ENCODE measurements at regions not wholly inside any gene's neighbourhood (a gene's known extent, or its start where the extent isn't known, plus 50 kb on each side); places are given as distances from the start of the nearest gene placed in this dataset.

DNA sequence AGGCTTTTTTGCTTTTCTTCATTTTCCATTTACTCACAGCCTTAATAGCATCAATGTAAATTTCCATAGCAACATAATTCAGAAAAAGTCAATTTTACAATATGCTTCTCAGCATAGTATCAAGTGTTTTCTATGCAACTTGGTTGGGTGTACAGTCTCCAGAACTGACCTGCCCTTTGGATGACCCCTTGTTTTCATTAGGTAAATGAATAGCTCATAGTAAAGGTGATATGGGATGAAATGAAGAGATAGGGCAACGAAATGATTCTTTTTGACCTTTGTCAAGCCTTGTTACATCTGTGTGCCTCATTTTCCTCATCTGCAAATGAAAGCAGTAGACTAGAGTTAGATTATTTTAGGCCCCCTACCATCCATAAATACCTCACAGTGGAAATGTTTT, 1081.0 kb downstream of the TMTC2 start:
- H3K27me3 ChIP-seq (ENCODE audit: insufficient read depth, low read length, poor library complexity) = no peaks in the 10 kb centered on the region
- H3K4me3 ChIP-seq (ENCODE audit: low read depth in 1 of 2, low read length in 2 of 2) = no peak overlapping the region
- H3K9me3 ChIP-seq (ENCODE audit: insufficient read depth, low read length, severe bottlenecking) = no peaks in the 10 kb centered on the region
- no peaks in the 10 kb centered on the region for H4K20me1 ChIP-seq (ENCODE audit: insufficient read depth, low read length)
- no peaks in the 10 kb centered on the region for H3K36me3 ChIP-seq (ENCODE audit: insufficient read depth, low read length)
- no peak for TF ChIP-seq EZH2 (IDR thresholded peaks at IDR 0.05; ENCODE audit: borderline replicate concordance, low read depth, low read length, severe bottlenecking)
- TF ChIP-seq, protein P1, sequence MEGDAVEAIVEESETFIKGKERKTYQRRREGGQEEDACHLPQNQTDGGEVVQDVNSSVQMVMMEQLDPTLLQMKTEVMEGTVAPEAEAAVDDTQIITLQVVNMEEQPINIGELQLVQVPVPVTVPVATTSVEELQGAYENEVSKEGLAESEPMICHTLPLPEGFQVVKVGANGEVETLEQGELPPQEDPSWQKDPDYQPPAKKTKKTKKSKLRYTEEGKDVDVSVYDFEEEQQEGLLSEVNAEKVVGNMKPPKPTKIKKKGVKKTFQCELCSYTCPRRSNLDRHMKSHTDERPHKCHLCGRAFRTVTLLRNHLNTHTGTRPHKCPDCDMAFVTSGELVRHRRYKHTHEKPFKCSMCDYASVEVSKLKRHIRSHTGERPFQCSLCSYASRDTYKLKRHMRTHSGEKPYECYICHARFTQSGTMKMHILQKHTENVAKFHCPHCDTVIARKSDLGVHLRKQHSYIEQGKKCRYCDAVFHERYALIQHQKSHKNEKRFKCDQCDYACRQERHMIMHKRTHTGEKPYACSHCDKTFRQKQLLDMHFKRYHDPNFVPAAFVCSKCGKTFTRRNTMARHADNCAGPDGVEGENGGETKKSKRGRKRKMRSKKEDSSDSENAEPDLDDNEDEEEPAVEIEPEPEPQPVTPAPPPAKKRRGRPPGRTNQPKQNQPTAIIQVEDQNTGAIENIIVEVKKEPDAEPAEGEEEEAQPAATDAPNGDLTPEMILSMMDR (IDR thresholded peaks at IDR 0.05; ENCODE audit: borderline replicate concordance, extremely low read depth, low read length, poor library complexity, severe bottlenecking) = no peak
- H3K79me2 ChIP-seq (ENCODE audit: insufficient read depth, low read length) = no peaks in the 10 kb centered on the region
- no peak for ATAC-seq (ENCODE audit: insufficient read depth, low read depth)
- H3K4me1 ChIP-seq (ENCODE audit: insufficient read depth, low read length) = no peaks in the 10 kb centered on the region
- DNase-seq = no peak
- H3K4me2 ChIP-seq (ENCODE audit: insufficient read depth, low read length) = no peak overlapping the region
- no peak overlapping the region for H2AFZ ChIP-seq (ENCODE audit: low read depth, low read length)
- no peak overlapping the region for H3K9ac ChIP-seq (ENCODE audit: low read depth, low read length)
- H3K27ac ChIP-seq (ENCODE audit: low read length) = no peak overlapping the region

DNA sequence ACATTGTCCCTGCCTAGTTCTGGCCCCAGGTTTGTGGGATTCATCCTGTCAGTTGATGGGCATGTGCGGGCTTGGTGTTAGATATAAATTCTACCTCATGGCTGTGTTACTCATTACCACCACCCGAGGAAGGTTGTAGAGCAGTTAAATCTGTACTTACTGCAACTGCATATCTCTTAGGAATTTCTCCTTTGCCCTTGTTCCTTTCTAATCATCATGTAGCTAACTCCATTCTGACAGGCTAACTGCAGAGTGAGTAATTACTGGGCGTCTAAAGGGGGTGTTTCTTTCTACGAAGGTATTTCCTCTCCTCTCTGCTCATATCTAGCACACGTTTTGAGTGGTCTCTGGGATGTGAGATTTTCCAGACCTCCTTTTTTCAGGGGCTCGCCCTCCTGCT, 1076.7 kb downstream of the TMTC2 start:
- Histone ChIP-seq H3K36me3 (ENCODE audit: insufficient read depth, low read length) (no peaks in the 10 kb centered on the region), H3K27me3 (ENCODE audit: insufficient read depth, low read length, poor library complexity) (no peaks in the 10 kb centered on the region), H3K4me3 (ENCODE audit: low read depth in 1 of 2, low read length in 2 of 2) (no peak overlapping the region), H3K79me2 (ENCODE audit: insufficient read depth, low read length) (no peaks in the 10 kb centered on the region), H3K27ac (ENCODE audit: low read length) (no peak overlapping the region), H2AFZ (ENCODE audit: low read depth, low read length) (no peak overlapping the region), H3K9me3 (ENCODE audit: insufficient read depth, low read length, severe bottlenecking) (no peaks in the 10 kb centered on the region), H3K9ac (ENCODE audit: low read depth, low read length) (no peak overlapping the region), H4K20me1 (ENCODE audit: insufficient read depth, low read length) (no peaks in the 10 kb centered on the region), H3K4me1 (ENCODE audit: insufficient read depth, low read length) (no peaks in the 10 kb centered on the region), H3K4me2 (ENCODE audit: insufficient read depth, low read length) (no peak overlapping the region)
- no peak for DNase-seq
- ATAC-seq (ENCODE audit: insufficient read depth, low read depth) = no peak
- TF ChIP-seq, protein P1 (IDR thresholded peaks at IDR 0.05; ENCODE audit: borderline replicate concordance, extremely low read depth, low read length, poor library complexity, severe bottlenecking) = no peak
- TF ChIP-seq EZH2 (IDR thresholded peaks at IDR 0.05; ENCODE audit: borderline replicate concordance, low read depth, low read length, severe bottlenecking) = no peak

DNA sequence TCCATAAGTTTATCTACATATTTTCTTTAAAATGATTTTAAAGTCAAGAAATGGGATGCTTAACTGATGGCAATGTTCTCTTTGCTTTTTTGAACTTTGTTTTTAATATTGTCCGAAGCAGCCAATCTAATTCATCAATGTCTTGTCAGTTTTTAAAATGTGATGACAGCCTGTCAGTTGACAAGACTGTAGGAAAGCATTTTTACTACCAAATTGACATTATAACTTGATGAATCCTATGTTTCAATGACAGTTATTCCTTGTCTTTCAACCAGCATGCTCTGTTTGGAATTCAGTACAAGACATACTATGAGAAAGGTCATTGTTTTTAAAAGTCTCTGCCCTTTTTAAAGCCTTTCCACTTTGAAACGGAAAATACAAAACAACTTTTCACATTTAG, 1073.2 kb downstream of the TMTC2 start:
- Histone ChIP-seq H2AFZ (ENCODE audit: low read depth, low read length) (no peak overlapping the region), H3K4me2 (ENCODE audit: insufficient read depth, low read length) (no peak overlapping the region), H3K27me3 (ENCODE audit: insufficient read depth, low read length, poor library complexity) (no peaks in the 10 kb centered on the region), H3K79me2 (ENCODE audit: insufficient read depth, low read length) (no peaks in the 10 kb centered on the region), H3K27ac (ENCODE audit: low read length) (no peak overlapping the region), H3K9ac (ENCODE audit: low read depth, low read length) (no peak overlapping the region), H3K9me3 (ENCODE audit: insufficient read depth, low read length, severe bottlenecking) (no peaks in the 10 kb centered on the region), H4K20me1 (ENCODE audit: insufficient read depth, low read length) (no peaks in the 10 kb centered on the region), H3K36me3 (ENCODE audit: insufficient read depth, low read length) (no peaks in the 10 kb centered on the region), H3K4me3 (ENCODE audit: low read depth in 1 of 2, low read length in 2 of 2) (no peak overlapping the region), H3K4me1 (ENCODE audit: insufficient read depth, low read length) (no peaks in the 10 kb centered on the region)
- ATAC-seq (ENCODE audit: insufficient read depth, low read depth) (no peak), DNase-seq (no peak)
- TF ChIP-seq EZH2 (IDR thresholded peaks at IDR 0.05; ENCODE audit: borderline replicate concordance, low read depth, low read length, severe bottlenecking) = no peak
- TF ChIP-seq, protein P1 (IDR thresholded peaks at IDR 0.05; ENCODE audit: borderline replicate concordance, extremely low read depth, low read length, poor library complexity, severe bottlenecking) = no peak

Measured in DND-41 (cell line).